ENCODE measurements at regions not wholly inside any gene's neighbourhood (a gene's known extent, or its start where the extent isn't known, plus 50 kb on each side); places are given as distances from the start of the nearest gene placed in this dataset.

GRCh38 chr1:219521325-219521724 lies 91.6 kb downstream of the ZC3H11B start:
- DNase-seq, result no peak

GRCh38 chr1:219520241-219520640 lies 92.7 kb downstream of the ZC3H11B start:
- no peak for DNase-seq

DNA sequence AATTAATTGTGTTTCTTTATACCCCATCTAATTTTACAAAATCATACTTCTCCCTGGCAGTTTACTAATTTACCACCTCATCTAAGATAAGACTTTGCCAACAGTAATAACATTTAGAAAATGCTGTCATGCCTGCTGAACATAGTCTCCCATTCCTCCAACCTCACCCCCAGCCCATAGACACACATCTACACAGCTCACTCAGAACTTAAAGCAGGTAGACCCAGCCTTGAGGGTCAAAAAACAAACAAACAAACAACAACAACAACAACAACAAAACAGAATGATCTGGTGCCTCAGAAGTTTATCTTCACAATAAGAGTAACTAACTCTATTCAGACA lies 94.0 kb downstream of the ZC3H11B start:
- DNase-seq, result no peak

GRCh38 chr1:219518168-219518906 lies 94.6 kb downstream of the ZC3H11B start:
- DNase-seq, result no peak

DNA sequence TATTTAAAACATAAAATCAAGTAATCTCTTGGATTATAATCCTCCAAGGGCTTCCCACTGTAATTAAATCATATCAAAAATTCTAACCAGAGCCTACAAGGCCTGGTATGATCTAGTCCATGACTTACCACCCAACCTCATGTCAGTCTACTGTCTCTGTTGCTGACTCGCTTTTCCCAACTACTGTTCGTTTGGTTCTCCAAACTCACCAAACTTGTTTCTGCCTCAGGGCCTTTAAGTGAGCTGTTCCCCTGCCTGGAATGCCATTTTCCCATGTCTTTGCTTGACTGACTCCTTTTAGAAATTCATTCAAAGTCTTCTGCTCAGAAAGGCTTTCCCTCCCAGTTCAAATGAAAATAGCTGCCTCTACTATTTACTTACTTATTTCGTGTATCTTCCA lies 95.9 kb downstream of the ZC3H11B start:
- peak; percentile 45 for DNase-seq

DNA sequence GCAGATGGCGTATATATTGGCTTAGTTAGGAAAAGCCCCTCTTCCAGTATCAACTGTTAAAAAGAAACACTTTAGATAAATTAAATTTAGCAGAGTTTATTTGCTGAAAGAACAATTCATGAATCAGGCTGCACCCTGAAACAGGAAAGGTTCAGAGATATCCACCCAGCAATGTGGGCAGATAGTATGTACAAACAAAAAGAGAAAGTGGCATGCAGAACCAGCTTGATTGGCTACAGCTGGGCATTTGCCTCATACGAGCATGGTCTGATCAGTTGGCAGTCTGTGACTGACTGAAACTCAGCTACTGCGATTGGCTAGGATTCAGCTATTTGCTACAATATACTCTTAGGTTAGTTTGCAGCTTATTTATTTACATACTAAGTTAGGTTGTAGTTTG lies 98.2 kb downstream of the ZC3H11B start:
- DNase-seq, result peak; percentile 41

DNA sequence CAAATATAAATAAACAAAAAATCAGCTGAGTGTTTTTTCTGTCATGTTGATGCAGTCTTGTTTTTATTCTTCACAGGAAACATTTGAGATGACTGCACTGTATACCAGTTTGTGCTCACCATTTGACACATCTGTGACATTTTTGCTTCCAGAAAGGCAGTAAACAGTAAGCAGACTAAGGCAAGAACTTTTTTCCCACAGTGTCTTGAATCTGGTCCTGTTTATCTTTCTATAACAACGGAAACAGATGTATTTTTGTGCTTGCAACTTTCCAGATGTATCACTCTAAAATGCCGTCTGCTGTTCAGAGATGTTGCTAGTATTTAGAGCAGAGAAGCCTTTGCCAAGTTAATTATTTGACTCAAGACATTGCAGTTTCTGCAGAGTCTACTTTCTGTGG lies 105.5 kb downstream of the ZC3H11B start:
- no peak for DNase-seq

DNA sequence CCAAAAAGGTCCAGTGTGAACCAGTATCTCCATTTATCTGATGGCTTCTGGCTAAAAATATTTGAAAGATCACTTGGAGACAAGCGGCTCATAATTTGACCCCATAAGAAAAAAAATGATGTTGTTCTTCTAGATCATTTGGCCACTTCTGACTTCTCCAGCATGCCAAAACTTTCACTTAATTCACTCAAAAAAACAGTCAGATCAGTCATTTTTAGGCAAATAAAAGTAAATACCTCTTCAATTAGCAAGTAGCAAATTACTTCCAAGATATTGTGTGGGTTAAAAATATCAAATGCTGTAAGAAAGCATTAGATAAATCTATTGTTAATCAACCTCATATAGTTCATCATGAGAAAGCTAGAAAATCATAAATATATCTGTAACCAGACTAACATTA lies 106.0 kb downstream of the ZC3H11B start:
- DNase-seq, result no peak

DNA sequence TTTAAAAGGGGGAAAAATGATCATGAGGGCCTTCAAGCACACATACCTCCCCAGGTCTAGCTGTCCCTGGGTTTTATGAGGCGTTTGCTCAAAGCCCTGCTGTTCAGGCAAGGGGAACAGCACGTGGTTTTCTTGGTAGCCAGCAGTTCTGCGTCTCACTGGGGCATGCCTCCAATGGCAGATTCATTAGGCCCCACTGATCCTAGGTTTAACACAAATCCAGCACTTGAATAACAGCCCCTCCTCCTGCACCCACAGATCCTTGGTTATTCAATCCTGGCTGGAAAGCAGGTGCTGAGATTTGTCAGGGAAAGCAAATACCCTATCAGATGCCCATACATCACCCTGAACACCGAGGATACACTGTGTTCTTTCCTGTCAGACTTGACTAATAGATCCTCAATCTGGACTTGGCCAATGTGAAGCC lies 106.4 kb downstream of the ZC3H11B start:
- DNase-seq, result no peak

DNA sequence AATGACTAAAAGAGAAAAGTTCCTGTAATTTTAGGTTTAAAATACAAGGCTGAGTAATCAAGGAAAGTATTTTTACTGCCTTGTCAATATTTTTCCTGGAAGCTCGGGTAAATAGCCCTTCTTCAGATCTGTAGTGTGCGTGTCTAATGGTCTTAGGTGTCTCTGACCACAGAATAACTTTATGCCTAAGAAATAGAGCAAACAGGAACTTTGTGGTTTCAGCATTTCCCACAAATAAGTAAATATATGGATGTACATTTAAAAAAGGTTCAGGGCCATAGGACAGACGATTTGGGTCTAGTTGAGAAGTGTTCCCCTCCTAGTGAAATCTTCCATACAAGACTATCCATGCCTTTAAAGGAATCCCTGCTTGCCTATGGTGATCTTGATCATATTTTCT lies 107.0 kb downstream of the ZC3H11B start:
- peak; percentile 14 for DNase-seq

GRCh38 chr1:219503604-219504003 lies 109.3 kb downstream of the ZC3H11B start:
- no peak for DNase-seq

DNA sequence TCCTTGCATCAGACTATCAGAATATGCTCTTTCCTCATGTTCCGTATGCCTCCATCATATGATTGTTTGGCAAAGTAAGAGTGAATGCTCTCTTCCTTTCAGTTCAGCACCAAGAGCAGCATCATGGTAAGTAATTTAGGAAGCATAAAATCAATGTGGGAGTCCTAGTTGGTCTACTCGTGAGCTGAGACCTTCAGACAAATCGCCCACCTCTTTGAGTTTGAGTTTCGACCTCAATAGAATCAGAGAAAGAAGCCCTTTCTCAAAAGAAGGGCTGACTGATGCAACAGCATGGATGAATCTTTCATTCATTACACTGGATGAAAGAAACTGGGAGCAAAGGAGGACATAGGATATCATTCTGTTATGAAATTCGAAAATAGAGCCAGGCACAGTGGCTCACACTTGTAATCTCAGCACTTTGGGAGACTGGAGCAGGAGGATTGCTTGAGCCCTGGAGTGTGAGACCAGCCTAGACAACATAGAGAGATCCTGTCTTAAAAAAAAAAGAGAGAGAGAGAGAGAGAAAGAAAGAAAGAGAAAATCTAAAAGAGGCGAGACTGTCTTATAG lies 112.5 kb downstream of the ZC3H11B start:
- no peak for DNase-seq

GRCh38 chr1:219498666-219499065 lies 114.2 kb downstream of the ZC3H11B start:
- DNase-seq, result no peak

GRCh38 chr1:219495737-219496408 lies 117.0 kb downstream of the ZC3H11B start:
- DNase-seq, result no peak

GRCh38 chr1:219492717-219493116 lies 120.2 kb downstream of the ZC3H11B start:
- no peak for DNase-seq

DNA sequence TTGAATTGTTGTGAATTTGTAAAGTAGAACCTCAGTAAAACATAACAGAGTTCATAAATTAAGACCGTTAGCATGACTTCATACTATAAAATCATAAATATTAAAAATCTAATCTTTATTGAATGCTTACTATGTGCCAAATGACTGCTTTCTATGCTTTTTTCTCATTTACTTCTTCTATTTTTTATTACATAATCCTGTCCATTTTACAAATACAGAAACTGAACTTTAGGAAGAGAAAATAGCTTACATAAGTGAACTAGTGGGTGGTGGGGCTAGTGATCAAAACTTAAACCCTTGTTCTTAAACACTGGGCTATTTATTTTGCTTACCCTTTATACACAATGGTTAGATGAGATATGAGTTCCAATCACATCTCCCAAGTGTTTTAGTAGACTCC lies 122.3 kb downstream of the ZC3H11B start:
- no peak for DNase-seq

DNA sequence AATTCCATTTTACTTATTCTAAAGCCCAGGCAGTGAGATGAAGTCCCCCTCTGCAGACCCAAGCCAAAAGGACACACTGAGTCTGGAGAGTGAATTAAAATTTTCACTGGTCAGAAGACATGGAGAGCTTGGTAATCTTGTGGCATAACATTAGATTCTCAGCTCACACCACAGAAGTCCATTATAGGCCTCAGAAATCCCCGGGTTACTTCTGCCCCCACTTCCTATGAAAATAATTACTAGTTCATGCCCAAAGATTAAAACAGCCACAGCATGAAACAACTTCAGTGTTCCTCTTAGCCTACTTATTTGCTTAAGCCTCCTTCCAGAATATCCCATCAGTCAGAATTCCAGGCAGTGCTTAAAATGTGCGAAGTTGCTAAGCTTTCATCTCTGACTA lies 123.3 kb downstream of the ZC3H11B start:
- no peak for DNase-seq

DNA sequence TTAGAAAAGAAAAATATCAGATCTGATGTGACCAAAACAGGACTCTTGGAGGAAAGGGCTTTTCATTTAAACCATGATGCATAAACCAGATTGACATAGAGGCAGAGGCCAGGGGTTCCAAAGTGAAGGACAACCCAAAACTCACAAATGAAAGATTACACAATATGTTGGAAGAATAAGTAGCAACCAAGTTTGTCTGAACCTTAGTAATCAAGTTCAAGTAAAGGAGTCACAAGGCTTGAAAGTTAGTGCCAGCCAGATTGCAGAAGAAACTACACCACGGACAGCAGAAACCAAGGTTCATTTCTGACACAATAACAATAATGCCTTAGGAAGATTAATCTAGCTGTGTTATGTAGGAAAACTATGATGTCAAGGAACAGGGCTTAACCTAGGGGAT lies 124.6 kb downstream of the ZC3H11B start:
- no peak for DNase-seq

GRCh38 chr1:219483530-219483929 lies 129.4 kb downstream of the ZC3H11B start:
- DNase-seq, result no peak

GRCh38 chr1:219480011-219480410 lies 132.9 kb downstream of the ZC3H11B start:
- no peak for DNase-seq

DNA sequence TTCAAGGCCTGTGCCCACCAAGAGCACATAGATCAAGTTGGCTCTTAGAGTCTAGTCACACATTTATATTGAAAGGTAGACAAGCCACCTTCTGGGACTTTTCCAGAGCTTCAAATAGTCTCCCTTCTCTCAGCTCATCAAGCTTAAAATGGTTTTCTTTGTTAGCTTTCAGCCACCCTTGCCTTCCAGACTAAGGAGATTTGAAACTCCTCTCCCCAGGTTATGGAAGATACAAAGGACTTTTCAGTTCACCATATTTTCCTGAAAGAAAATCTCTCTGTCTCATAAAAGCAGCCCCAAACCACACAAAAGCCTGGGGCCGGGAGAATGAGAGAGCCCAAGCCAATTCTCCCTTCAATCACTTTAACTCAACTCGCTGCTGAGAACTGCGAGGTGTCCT lies 134.1 kb downstream of the ZC3H11B start:
- no peak for DNase-seq

DNA sequence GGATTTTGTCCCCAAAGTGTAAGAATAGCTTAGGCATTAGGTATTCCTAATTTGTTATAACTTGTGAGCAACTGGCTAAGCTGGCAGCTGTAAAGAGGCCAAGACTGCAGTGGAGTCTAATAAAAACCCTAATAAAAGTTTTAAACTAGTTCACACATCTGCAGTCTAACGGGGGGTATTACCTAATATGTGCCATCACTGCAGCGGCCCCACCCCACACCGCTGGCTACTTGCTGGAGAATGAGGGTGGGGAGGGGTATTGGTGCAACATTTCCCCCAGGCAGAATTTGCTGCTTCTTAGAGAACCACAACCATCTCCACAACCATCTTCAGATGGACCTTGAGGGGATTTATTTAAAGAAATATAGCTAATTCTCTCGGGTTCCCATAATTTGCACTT lies 135.0 kb downstream of the ZC3H11B start:
- DNase-seq, result no peak

GRCh38 chr1:219476716-219477115 lies 136.2 kb downstream of the ZC3H11B start:
- no peak for DNase-seq

DNA sequence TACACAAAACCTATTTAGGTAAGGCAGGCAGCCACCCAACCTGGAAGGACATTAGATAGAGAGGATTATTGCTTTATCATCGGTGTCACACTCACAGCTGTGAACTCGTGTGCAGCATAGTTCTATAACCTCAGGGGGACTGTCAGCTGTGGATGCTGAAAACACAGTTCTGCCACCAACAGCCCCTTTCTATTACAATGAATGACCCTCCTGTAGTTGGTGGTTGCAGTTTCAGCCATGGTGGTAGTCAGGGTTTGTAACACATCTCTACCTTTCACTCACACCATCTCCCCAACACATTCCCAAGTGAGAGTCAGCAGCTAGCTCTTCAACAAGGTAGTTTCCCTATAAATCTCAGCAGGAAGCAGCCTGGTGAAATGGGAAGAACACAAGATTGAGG lies 136.8 kb downstream of the ZC3H11B start:
- DNase-seq, result no peak

DNA sequence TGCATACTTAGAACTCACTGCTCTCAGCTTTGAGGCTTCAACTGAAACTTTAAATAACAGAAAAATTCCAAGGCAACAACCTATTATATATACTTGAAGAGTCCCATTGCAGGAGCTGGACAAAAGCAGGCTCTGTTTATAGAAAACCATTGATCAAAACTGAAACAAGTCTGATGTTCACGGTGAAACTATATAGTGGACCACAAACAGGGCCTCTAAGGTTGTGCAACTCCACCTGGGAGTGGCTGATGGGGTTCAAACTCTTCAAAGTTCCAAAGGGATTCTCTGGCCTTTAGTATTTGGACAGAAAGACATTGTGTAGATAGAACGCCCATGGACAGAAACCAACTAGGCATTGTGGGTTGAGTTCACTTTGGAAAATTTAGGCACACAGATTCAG lies 140.3 kb downstream of the ZC3H11B start:
- DNase-seq, result no peak

Data from DMS53 (cell line).